Ectodermal cell (in vitro differentiated cells): ENCODE measurements at regions not wholly inside any gene's neighbourhood (a gene's known extent, or its start where the extent isn't known, plus 50 kb on each side); places are given as distances from the start of the nearest gene placed in this dataset.

Experiments used
- H3K27ac ChIP-seq: 2 replicates; pipeline ENCODE4 v1.7.0; 2013; ENCODE audit warnings: mild to moderate bottlenecking, low read depth, low read length; ENCODE audit not compliant: insufficient read depth, poor library complexity, severe bottlenecking
- H3K27me3 ChIP-seq: 2 replicates; pipeline ENCODE4 v1.7.0; 2013; ENCODE audit warnings: mild to moderate bottlenecking, low read length; ENCODE audit not compliant: insufficient read depth, control insufficient read depth, poor library complexity, severe bottlenecking
- H3K36me3 ChIP-seq: one replicate; pipeline ENCODE4 v1.7.0; 2013; ENCODE audit warnings: low read length; ENCODE audit not compliant: control insufficient read depth, insufficient read depth
- H3K4me1 ChIP-seq: one replicate; pipeline ENCODE4 v1.7.0; 2013; ENCODE audit warnings: low read length; ENCODE audit not compliant: control insufficient read depth, insufficient read depth
- H3K4me3 ChIP-seq: 2 replicates; pipeline ENCODE4 v1.7.0; 2013; ENCODE audit warnings: low read depth, low read length, control low read depth; ENCODE audit not compliant: insufficient read depth
- H3K9me3 ChIP-seq: 2 replicates; pipeline ENCODE4 v1.7.0; 2013; ENCODE audit warnings: mild to moderate bottlenecking, low read length, moderate library complexity; ENCODE audit not compliant: control insufficient read depth
- WGBS, 2 experiments: methylation state at CpG; one replicate each; pipeline ENCODE4 v1.1.7; 2013; ENCODE audit warnings: missing lambda C conversion rate in 2 of 2; 5-methylcytosine and 5-hydroxymethylcytosine counted together

DNA sequence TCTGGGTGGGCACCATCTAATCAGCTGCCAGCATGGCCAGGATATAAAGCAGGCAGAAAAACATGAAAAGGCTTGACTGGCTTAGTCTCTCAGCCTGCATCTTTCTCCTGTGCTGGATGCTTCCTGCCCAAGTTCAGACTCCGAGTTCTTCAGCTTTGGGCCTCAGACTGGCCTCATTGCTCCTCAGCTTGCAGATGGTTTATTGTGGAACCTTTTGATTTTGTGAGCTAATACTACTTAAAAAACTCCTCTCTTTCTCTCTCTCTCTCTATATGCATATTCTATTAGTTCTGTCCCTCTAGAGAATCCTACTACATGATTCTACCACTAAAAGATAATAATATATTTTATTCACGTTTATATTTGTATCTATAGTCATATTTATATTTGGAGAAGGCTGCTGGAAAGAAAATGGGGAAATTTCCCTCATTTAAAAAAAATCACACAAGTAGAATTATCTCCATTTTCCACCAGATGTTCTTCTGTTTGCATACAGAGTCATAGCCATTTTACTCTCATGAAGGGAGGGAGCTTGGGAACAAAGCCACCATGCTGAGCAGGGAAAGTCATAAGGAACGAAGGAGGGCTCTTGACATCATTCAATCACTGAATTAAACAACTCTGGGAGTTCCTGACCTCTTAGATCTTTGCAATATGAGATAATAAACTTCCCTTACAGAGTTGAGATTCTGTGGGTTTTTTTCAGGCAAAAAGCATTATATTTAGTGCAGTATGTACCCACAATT, 1137.4 kb upstream of the CDH18 start:
- no peaks in the 10 kb centered on the region for H3K9me3 ChIP-seq
- 56 to 100% methylated on average over 1 to 2 of the region's 3 CpGs for WGBS, 2 experiments
- no peak overlapping the region for H3K4me3 ChIP-seq
- H3K36me3 ChIP-seq = no peaks in the 10 kb centered on the region
- no peak overlapping the region for H3K27ac ChIP-seq
- H3K27me3 ChIP-seq = no peaks in the 10 kb centered on the region
- H3K4me1 ChIP-seq = peaks cover 4% of the 10 kb centered on the region

DNA sequence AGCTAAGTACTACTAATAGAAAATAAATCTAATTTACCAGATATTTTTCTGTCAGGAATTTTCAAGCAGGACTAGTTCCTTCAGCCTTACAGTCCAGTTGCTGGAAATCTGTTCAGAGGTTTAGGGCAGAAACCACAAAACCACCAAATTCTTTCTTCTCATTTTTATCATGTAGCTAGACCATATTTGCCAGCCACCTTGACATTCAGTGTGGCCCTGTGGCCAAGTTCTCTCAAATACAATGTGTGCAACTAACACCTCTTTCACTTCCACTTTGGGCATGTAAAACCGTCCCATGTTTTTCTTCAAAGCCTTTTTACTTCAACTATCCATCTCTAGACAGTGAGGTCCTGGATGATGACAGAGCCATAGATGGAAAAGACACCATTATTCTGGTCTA, 1133.2 kb upstream of the CDH18 start:
- no peak overlapping the region for H3K27ac ChIP-seq
- WGBS, 2 experiments = 86 to 92% methylated on average over 1 of the region's 1 CpG

DNA sequence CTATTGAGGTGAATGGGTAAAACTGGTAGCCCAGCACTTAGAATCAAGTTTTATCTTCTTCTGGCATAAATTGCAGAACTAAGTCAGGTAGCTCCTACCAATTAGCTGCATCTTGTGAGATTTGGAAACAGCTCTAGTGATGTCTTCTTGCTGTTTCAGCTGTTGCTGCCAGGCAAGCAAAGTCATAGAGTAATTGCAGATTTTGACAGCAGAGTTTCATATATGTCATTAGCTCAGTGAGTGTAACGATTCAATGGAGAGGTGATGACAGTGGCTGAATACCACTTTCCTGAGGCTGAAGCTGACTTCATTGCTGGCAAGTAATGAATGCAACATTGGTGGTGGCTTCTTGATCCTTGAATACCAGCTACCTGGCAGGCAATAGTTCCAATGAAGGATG, 1109.7 kb upstream of the CDH18 start:
- Histone ChIP-seq H3K27me3 (no peaks in the 10 kb centered on the region), H3K4me1 (no peaks in the 10 kb centered on the region), H3K36me3 (no peaks in the 10 kb centered on the region), H3K27ac (no peak overlapping the region), H3K4me3 (no peak overlapping the region), H3K9me3 (no peaks in the 10 kb centered on the region)
- 90 to 95% methylated on average over 1 of the region's 1 CpG for WGBS, 2 experiments

More for the DNA sequence above, 1133.2 kb upstream of the CDH18 start:
- H3K36me3 ChIP-seq = no peaks in the 10 kb centered on the region
- H3K4me1 ChIP-seq = peaks cover 5% of the 10 kb centered on the region
- no peak overlapping the region for H3K4me3 ChIP-seq
- H3K9me3 ChIP-seq = no peaks in the 10 kb centered on the region
- H3K27me3 ChIP-seq = no peaks in the 10 kb centered on the region

- H3K4me1 ChIP-seq = no peaks in the 10 kb centered on the region
- H3K9me3 ChIP-seq = no peaks in the 10 kb centered on the region
- WGBS, 2 experiments = 94 to 100% methylated on average over 1 to 2 of the region's 2 CpGs
- H3K27ac ChIP-seq = no peak overlapping the region
- H3K4me3 ChIP-seq = no peak overlapping the region
- H3K27me3 ChIP-seq = no peaks in the 10 kb centered on the region
- no peaks in the 10 kb centered on the region for H3K36me3 ChIP-seq
Measured at GRCh38 chr5:21094619-21095018, 1106.6 kb upstream of the CDH18 start.

DNA sequence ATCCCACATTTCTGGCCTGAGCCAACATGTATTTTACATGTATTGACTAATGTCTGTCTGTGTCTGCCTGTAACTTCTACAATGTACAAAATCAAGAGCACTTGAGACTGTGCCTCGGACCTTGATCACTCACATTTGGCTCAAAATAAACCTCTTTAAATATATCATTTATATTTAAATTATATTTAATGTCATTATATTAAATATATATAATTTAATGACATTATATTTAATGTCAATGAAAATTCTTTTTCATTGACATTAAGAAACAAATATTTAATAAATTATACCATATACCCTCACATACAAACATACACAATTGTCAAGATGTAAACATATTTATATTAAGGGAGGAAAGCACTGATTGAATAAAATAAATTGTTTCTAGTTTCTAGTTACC, 1099.8 kb upstream of the CDH18 start:
- Histone ChIP-seq H3K4me3 (no peak overlapping the region), H3K27me3 (no peaks in the 10 kb centered on the region), H3K27ac (no peak overlapping the region), H3K4me1 (no peaks in the 10 kb centered on the region), H3K36me3 (no peaks in the 10 kb centered on the region), H3K9me3 (no peaks in the 10 kb centered on the region)
- WGBS, 2 experiments = 86% methylated on average over 1 of the region's 1 CpG; no CpG with 5 or more reads in 1 of the 2 experiments

- no peaks in the 10 kb centered on the region for H3K4me1 ChIP-seq
- H3K27ac ChIP-seq = no peak overlapping the region
- no peaks in the 10 kb centered on the region for H3K36me3 ChIP-seq
- H3K27me3 ChIP-seq = no peaks in the 10 kb centered on the region
- no peaks in the 10 kb centered on the region for H3K9me3 ChIP-seq
- H3K4me3 ChIP-seq = no peak overlapping the region
- 93% methylated on average over 1 of the region's 2 CpGs; no CpG with 5 or more reads in 1 of the 2 experiments for WGBS, 2 experiments
Measured at GRCh38 chr5:21085791-21086190, 1097.8 kb upstream of the CDH18 start.

DNA sequence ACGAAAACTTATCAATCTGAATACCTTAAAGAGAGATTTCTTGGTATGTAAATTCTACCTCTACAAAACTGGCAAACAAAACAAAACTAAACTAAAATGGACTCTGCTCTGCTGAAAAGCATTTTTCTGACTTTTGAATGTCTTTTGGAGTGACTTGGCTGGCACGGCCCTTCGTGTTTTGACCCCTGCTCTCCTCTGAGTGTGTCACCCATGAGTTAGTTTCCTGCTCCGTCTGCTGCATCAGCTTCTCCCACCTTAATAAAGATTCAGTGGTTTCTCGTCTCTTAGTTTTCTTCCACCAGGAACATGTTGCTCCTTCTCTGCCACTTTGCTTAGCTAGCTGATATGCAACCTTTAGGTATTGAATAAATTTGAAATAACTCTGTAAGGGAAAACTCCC, 1084.0 kb upstream of the CDH18 start:
- H3K9me3 ChIP-seq = no peaks in the 10 kb centered on the region
- no peak overlapping the region for H3K27ac ChIP-seq
- no peak overlapping the region for H3K4me3 ChIP-seq
- no peaks in the 10 kb centered on the region for H3K36me3 ChIP-seq
- WGBS, 2 experiments = 90% methylated on average over 5 of the region's 5 CpGs
- no peaks in the 10 kb centered on the region for H3K4me1 ChIP-seq
- no peaks in the 10 kb centered on the region for H3K27me3 ChIP-seq

DNA sequence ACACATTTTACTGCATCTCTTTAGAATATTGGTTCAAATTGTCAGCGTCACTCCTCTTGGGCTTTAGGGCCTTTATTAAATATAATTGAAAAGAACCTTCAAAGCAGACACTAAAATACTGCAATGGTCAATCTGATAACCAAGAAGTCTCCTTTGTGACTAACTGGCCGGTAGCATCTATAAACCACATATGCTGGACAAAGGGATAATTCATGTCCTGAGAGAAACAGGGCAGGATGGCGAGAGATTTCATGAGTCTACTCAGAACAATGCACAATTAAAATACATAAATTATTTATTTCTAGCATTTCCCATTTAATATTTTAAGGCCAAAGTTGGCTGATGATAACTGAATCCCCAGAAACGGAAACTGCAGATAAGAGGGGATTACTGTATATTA, 1083.4 kb upstream of the CDH18 start:
- no peaks in the 10 kb centered on the region for H3K36me3 ChIP-seq
- 93 to 96% methylated on average over 3 to 4 of the region's 4 CpGs for WGBS, 2 experiments
- H3K27me3 ChIP-seq = no peaks in the 10 kb centered on the region
- H3K9me3 ChIP-seq = no peaks in the 10 kb centered on the region
- no peak overlapping the region for H3K4me3 ChIP-seq
- no peaks in the 10 kb centered on the region for H3K4me1 ChIP-seq
- H3K27ac ChIP-seq = no peak overlapping the region

- Histone ChIP-seq H3K27me3 (no peaks in the 10 kb centered on the region), H3K4me1 (no peaks in the 10 kb centered on the region), H3K9me3 (no peaks in the 10 kb centered on the region), H3K4me3 (no peak overlapping the region), H3K27ac (no peak overlapping the region), H3K36me3 (no peaks in the 10 kb centered on the region)
Measured at GRCh38 chr5:21070858-21071257, 1082.9 kb upstream of the CDH18 start.

DNA sequence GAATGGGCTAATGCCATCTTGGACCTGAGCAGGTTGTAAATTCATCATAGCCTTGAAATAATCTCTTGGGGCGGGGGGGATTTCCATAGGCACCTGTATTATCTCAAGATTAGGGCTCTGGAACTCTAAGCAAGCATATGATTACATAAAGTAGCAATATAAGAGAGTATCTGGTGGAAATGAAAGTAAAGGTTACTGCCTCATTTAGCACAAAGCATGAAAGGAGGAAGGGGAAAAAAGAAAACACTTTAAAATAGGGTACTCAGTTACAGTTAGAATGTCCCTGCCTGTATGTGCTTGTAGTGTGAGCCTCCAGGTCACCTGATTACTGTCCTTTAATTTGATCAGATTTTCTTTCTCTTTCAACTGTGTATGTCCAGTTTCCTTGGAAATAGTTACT, 1079.7 kb upstream of the CDH18 start:
- H3K36me3 ChIP-seq = no peaks in the 10 kb centered on the region
- H3K4me3 ChIP-seq = no peak overlapping the region
- no peaks in the 10 kb centered on the region for H3K4me1 ChIP-seq
- no peak overlapping the region for H3K27ac ChIP-seq
- no peaks in the 10 kb centered on the region for H3K9me3 ChIP-seq
- no peaks in the 10 kb centered on the region for H3K27me3 ChIP-seq
- 73 to 80% methylated on average over 1 of the region's 1 CpG for WGBS, 2 experiments

DNA sequence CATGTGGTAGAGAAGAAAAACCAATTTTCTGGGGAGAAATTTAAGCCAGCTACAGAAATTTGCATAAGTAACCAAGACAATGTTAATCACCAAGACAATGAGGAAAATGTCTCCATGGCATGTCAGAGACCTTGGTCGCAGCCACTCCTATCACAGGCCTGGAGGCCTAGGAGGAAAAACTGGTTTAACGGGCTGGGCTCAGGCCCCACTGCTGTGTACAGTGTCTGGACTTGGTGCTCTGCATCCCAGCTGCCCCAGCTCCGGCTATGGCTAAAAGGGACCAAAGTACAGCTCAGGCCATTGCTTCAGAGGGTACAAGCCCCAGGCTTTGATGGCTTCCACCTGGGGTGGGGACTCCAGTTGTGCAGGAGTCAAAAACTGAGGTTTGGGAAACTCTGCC, 1075.1 kb upstream of the CDH18 start:
- WGBS, 2 experiments = 92 to 98% methylated on average over 3 of the region's 3 CpGs
- no peak overlapping the region for H3K27ac ChIP-seq
- H3K4me1 ChIP-seq = no peaks in the 10 kb centered on the region
- no peaks in the 10 kb centered on the region for H3K9me3 ChIP-seq
- H3K27me3 ChIP-seq = no peaks in the 10 kb centered on the region
- H3K36me3 ChIP-seq = no peaks in the 10 kb centered on the region
- H3K4me3 ChIP-seq = no peak overlapping the region
